ENCODE measurements at regions not wholly inside any gene's neighbourhood (a gene's known extent, or its start where the extent isn't known, plus 50 kb on each side); places are given as distances from the start of the nearest gene placed in this dataset.

- Histone ChIP-seq H3K79me2 (ENCODE audit: control insufficient read depth, low read length) (no peaks in the 10 kb centered on the region), H4K20me1 (ENCODE audit: control insufficient read depth, insufficient read depth, low read depth, low read length) (no peaks in the 10 kb centered on the region), H3K36me3 (ENCODE audit: control insufficient read depth, low read length) (no peaks in the 10 kb centered on the region), H3K4me1 (ENCODE audit: control insufficient read depth, low read length) (no peaks in the 10 kb centered on the region), H3K9me3 (ENCODE audit: control insufficient read depth, insufficient read depth, low read length) (no peaks in the 10 kb centered on the region), H3K9me2 (replicated peaks; ENCODE audit: control insufficient read depth, low read length) (no peaks in the 10 kb centered on the region), H3K27ac (ENCODE audit: low read depth, low read length) (no peak overlapping the region), H3F3A (ENCODE audit: control insufficient read depth, insufficient read depth) (no peaks in the 10 kb centered on the region), H3K4me3 (ENCODE audit: low read length) (no peak overlapping the region), H3K4me2 (ENCODE audit: low read length) (no peak overlapping the region), H3K27me3 (ENCODE audit: control insufficient read depth, low read length) (no peaks in the 10 kb centered on the region)
- no peak for TF ChIP-seq CTCF (IDR thresholded peaks at IDR 0.05; ENCODE audit: low read depth, low read length, poor library complexity, severe bottlenecking)
These were observed 221.2 kb downstream of the TLE1 start for GRCh38 chr9:81468084-81468595.

GRCh38 chr9:81466981-81467380 is 222.4 kb downstream of the TLE1 start:
- Histone ChIP-seq H3K9me3 (ENCODE audit: control insufficient read depth, insufficient read depth, low read length) (no peaks in the 10 kb centered on the region), H3F3A (ENCODE audit: control insufficient read depth, insufficient read depth) (no peaks in the 10 kb centered on the region), H3K4me1 (ENCODE audit: control insufficient read depth, low read length) (no peaks in the 10 kb centered on the region), H3K9me2 (replicated peaks; ENCODE audit: control insufficient read depth, low read length) (no peaks in the 10 kb centered on the region), H4K20me1 (ENCODE audit: control insufficient read depth, insufficient read depth, low read depth, low read length) (no peaks in the 10 kb centered on the region), H3K4me2 (ENCODE audit: low read length) (no peak overlapping the region), H3K27me3 (ENCODE audit: control insufficient read depth, low read length) (no peaks in the 10 kb centered on the region), H3K27ac (ENCODE audit: low read depth, low read length) (no peak overlapping the region), H3K4me3 (ENCODE audit: low read length) (no peak overlapping the region), H3K79me2 (ENCODE audit: control insufficient read depth, low read length) (no peaks in the 10 kb centered on the region), H3K36me3 (ENCODE audit: control insufficient read depth, low read length) (no peaks in the 10 kb centered on the region)
- TF ChIP-seq CTCF (IDR thresholded peaks at IDR 0.05; ENCODE audit: low read depth, low read length, poor library complexity, severe bottlenecking) (no peak), EZH2phosphoT487 (IDR thresholded peaks at IDR 0.05; ENCODE audit: borderline replicate concordance, low read length) (no peak)

GRCh38 chr9:81465468-81466011 is 223.8 kb downstream of the TLE1 start:
- Histone ChIP-seq H3F3A (ENCODE audit: control insufficient read depth, insufficient read depth) (no peaks in the 10 kb centered on the region), H3K4me2 (ENCODE audit: low read length) (no peak overlapping the region), H3K9me2 (replicated peaks; ENCODE audit: control insufficient read depth, low read length) (no peaks in the 10 kb centered on the region), H3K4me1 (ENCODE audit: control insufficient read depth, low read length) (no peaks in the 10 kb centered on the region), H3K27me3 (ENCODE audit: control insufficient read depth, low read length) (no peaks in the 10 kb centered on the region), H3K27ac (ENCODE audit: low read depth, low read length) (no peak overlapping the region), H3K4me3 (ENCODE audit: low read length) (no peak overlapping the region), H3K9me3 (ENCODE audit: control insufficient read depth, insufficient read depth, low read length) (no peaks in the 10 kb centered on the region), H4K20me1 (ENCODE audit: control insufficient read depth, insufficient read depth, low read depth, low read length) (no peaks in the 10 kb centered on the region), H3K79me2 (ENCODE audit: control insufficient read depth, low read length) (no peaks in the 10 kb centered on the region), H3K36me3 (ENCODE audit: control insufficient read depth, low read length) (no peaks in the 10 kb centered on the region)
- no peak for TF ChIP-seq CTCF (IDR thresholded peaks at IDR 0.05; ENCODE audit: low read depth, low read length, poor library complexity, severe bottlenecking)
- no peak for TF ChIP-seq EZH2phosphoT487 (IDR thresholded peaks at IDR 0.05; ENCODE audit: borderline replicate concordance, low read length)
